H9 (cell line): ENCODE measurements at regions not wholly inside any gene's neighbourhood (a gene's known extent, or its start where the extent isn't known, plus 50 kb on each side); places are given as distances from the start of the nearest gene placed in this dataset.
A peak's percentile ranks its signal among the peaks of the same experiment; 100 is the strongest.

ENCODE experiments used
- DNase-seq: peaks from one replicate; pipeline ENCODE4 v3.0.0-alpha.2; 2017
- H2AFZ ChIP-seq: one replicate; pipeline ENCODE4 v1.6.1; 2013; ENCODE audit warnings: mild to moderate bottlenecking, low read length, control low read depth, moderate library complexity
- H2AK5ac ChIP-seq: 2 replicates; pipeline ENCODE4 v1.6.1; 2013; ENCODE audit warnings: low read length, control low read depth, mixed read lengths; ENCODE audit not compliant: insufficient read length
- H2BK120ac ChIP-seq: one replicate; pipeline ENCODE4 v1.6.1; 2013; ENCODE audit warnings: low read depth, mild to moderate bottlenecking, low read length, control low read depth, inconsistent platforms; ENCODE audit not compliant: poor library complexity, severe bottlenecking
- H2BK12ac ChIP-seq: 2 replicates; pipeline ENCODE4 v1.6.1; 2013; ENCODE audit warnings: low read length, control low read depth, mixed read lengths, low read depth; ENCODE audit not compliant: insufficient read length
- H2BK15ac ChIP-seq: 2 replicates; pipeline ENCODE4 v1.6.1; 2013; ENCODE audit warnings: low read depth, low read length, control low read depth
- H2BK20ac ChIP-seq: one replicate; pipeline ENCODE4 v1.6.1; 2013; ENCODE audit warnings: low read depth, mild to moderate bottlenecking, low read length, control low read depth, inconsistent platforms; ENCODE audit not compliant: poor library complexity, severe bottlenecking
- H2BK5ac ChIP-seq: 2 replicates; pipeline ENCODE4 v1.6.1; 2013; ENCODE audit warnings: low read length, control low read depth, mixed read lengths; ENCODE audit not compliant: insufficient read length
- H3K14ac ChIP-seq: 2 replicates; pipeline ENCODE4 v1.6.1; 2013; ENCODE audit warnings: low read length, control low read depth; ENCODE audit not compliant: insufficient read depth
- H3K18ac ChIP-seq: 2 replicates; pipeline ENCODE4 v1.6.1; 2013; ENCODE audit warnings: low read depth, mild to moderate bottlenecking, mixed read lengths, low read length, control low read depth; ENCODE audit not compliant: insufficient read length
- H3K23ac ChIP-seq: 2 replicates; pipeline ENCODE4 v1.6.1; 2013; ENCODE audit warnings: low read length, control low read depth, mixed read lengths, low read depth; ENCODE audit not compliant: insufficient read length
- H3K23me2 ChIP-seq: 2 replicates; pipeline ENCODE4 v1.6.1; 2013; ENCODE audit warnings: low read depth, mild to moderate bottlenecking, mixed read lengths, low read length, control low read depth; ENCODE audit not compliant: insufficient read length, poor library complexity, severe bottlenecking
- H3K27ac ChIP-seq: 2 replicates; pipeline ENCODE4 v1.5.1; 2013; ENCODE audit warnings: low read length, control low read depth, mixed read lengths, low read depth; ENCODE audit not compliant: insufficient read length
- H3K27me3 ChIP-seq: 2 replicates; pipeline ENCODE4 v1.6.1; 2013; ENCODE audit warnings: low read length, control low read depth, inconsistent platforms; ENCODE audit not compliant: insufficient read depth
- H3K4ac ChIP-seq: 2 replicates; pipeline ENCODE4 v1.6.1; 2013; ENCODE audit warnings: low read depth, mild to moderate bottlenecking, control low read depth, inconsistent platforms, low read length, moderate library complexity
- H3K4me1 ChIP-seq: 2 replicates; pipeline ENCODE4 v1.6.1; 2013; ENCODE audit warnings: low read length, control low read depth, inconsistent platforms; ENCODE audit not compliant: insufficient read depth
- H3K4me2 ChIP-seq: 2 replicates; pipeline ENCODE4 v1.6.1; 2013; ENCODE audit warnings: low read length, control low read depth, mixed read lengths; ENCODE audit not compliant: insufficient read length, insufficient read depth
- H3K56ac ChIP-seq: 2 replicates; pipeline ENCODE4 v1.6.1; 2013; ENCODE audit warnings: low read depth, mild to moderate bottlenecking, mixed read lengths, low read length, control low read depth; ENCODE audit not compliant: insufficient read length
- H3K79me1 ChIP-seq: 2 replicates; pipeline ENCODE4 v1.6.1; 2013; ENCODE audit warnings: low read depth, mild to moderate bottlenecking, moderate library complexity, low read length, control low read depth, inconsistent platforms; ENCODE audit not compliant: insufficient read depth, poor library complexity, severe bottlenecking
- H3K79me2 ChIP-seq: 2 replicates; pipeline ENCODE4 v1.6.1; 2013; ENCODE audit warnings: low read length, control low read depth, inconsistent platforms; ENCODE audit not compliant: insufficient read depth
- H3K9ac ChIP-seq: 2 replicates; pipeline ENCODE4 v1.6.1; 2013; ENCODE audit warnings: low read length, control low read depth, mixed read lengths; ENCODE audit not compliant: insufficient read length; ENCODE audit errors: extremely low read depth
- H3K9me3 ChIP-seq: one replicate; pipeline ENCODE4 v1.6.1; 2013; ENCODE audit warnings: low read depth, low read length, inconsistent platforms; ENCODE audit not compliant: control insufficient read depth
- H3T11ph ChIP-seq: one replicate; pipeline ENCODE4 v1.6.1; 2013; ENCODE audit warnings: mild to moderate bottlenecking, low read length, control low read depth, inconsistent platforms
- H4K20me1 ChIP-seq: one replicate; pipeline ENCODE4 v1.6.1; 2013; ENCODE audit not compliant: control insufficient read depth, insufficient read length, insufficient read depth
- H4K5ac ChIP-seq: 2 replicates; pipeline ENCODE4 v1.6.1; 2013; ENCODE audit warnings: low read depth, mild to moderate bottlenecking, mixed read lengths, low read length, control low read depth; ENCODE audit not compliant: insufficient read length
- H4K8ac ChIP-seq: replicated peaks from 2 replicates; pipeline ENCODE4 v1.6.1; 2013; ENCODE audit warnings: low read length, control low read depth, mixed read lengths, low read depth; ENCODE audit not compliant: insufficient read length
- H4K91ac ChIP-seq: 2 replicates; pipeline ENCODE4 v1.6.1; 2013; ENCODE audit warnings: low read depth, mild to moderate bottlenecking, moderate library complexity, mixed read lengths, low read length, control low read depth; ENCODE audit not compliant: insufficient read length
- H3K27ac Mint-ChIP-seq, 3 experiments: 2 replicates in 2 of 3; 3 replicates in 1 of 3; pipeline ENCODE4 v1.8.0; 2020 to 2021; ENCODE audit warnings: mixed read lengths in 3 of 3, mild to moderate bottlenecking in 1 of 3, moderate library complexity in 1 of 3
- H3K27me3 Mint-ChIP-seq: 2 replicates; pipeline ENCODE4 v1.8.0; 2021; ENCODE audit warnings: low read depth, mild to moderate bottlenecking, moderate library complexity, mixed read lengths
- H3K36me3 Mint-ChIP-seq, 3 experiments: 2 replicates in 2 of 3; 3 replicates in 1 of 3; pipeline ENCODE4 v1.8.0; 2020 to 2021; ENCODE audit warnings: low read depth in 3 of 3, mixed read lengths in 3 of 3; ENCODE audit not compliant: insufficient read depth in 1 of 3
- H3K4me1 Mint-ChIP-seq, 2 experiments: 2 replicates each; pipeline ENCODE4 v1.8.0; 2020; ENCODE audit warnings: mixed read lengths in 2 of 2
- H3K4me3 Mint-ChIP-seq, 2 experiments: 2 replicates in 1 of 2; 3 replicates in 1 of 2; pipeline ENCODE4 v1.8.0; 2020 to 2021; ENCODE audit warnings: mild to moderate bottlenecking in 2 of 2, mixed read lengths in 2 of 2, moderate library complexity in 1 of 2
- H3K9me3 Mint-ChIP-seq, 2 experiments: 2 replicates in 1 of 2; 3 replicates in 1 of 2; pipeline ENCODE4 v1.8.0; 2020; ENCODE audit warnings: mild to moderate bottlenecking in 2 of 2, mixed read lengths in 2 of 2, moderate library complexity in 1 of 2
- CTCF ChIP-seq: fragments of 200-600 bp; sonication (generic); conservative IDR thresholded peaks from 3 replicates; pipeline ENCODE4 v1.8.0; 2021; ENCODE audit warnings: antibody characterized with exemption, mild to moderate bottlenecking
- WGBS: extraction: QIAGEN DNeasy Blood & Tissue Kit; methylation state at CpG from one replicate; pipeline ENCODE4 v1.1.7; 2013; ENCODE audit warnings: missing lambda C conversion rate, low lambda C conversion rate, mixed read lengths; ENCODE audit not compliant: insufficient read length; ENCODE audit errors: extremely low coverage; 5-methylcytosine and 5-hydroxymethylcytosine counted together

- no peak overlapping the region for H2BK5ac ChIP-seq
- no peaks in the 10 kb centered on the region for H3K79me2 ChIP-seq
- Mint-ChIP-seq H3K9me3 (peaks cover 0 to 2% of the 10 kb centered on the region in 2 experiments; a peak in 2 of 5 replicates), H3K4me3 (no peak overlapping the region), H3K27ac (no peak overlapping the region), H3K36me3 (no peaks in the 10 kb centered on the region; a peak in 1 of 7 replicates), H3K4me1 (peaks cover 4% of the 10 kb centered on the region in 2 experiments), H3K27me3 (no peaks in the 10 kb centered on the region; the same call in 1 of the 2 replicates)
- no peak overlapping the region for H2BK12ac ChIP-seq
- no peak overlapping the region for H2BK20ac ChIP-seq
- H4K20me1 ChIP-seq, result no peaks in the 10 kb centered on the region
- no peaks in the 10 kb centered on the region for H3K27me3 ChIP-seq
- H3K79me1 ChIP-seq, result no peaks in the 10 kb centered on the region
- H3K4ac ChIP-seq, result no peak overlapping the region
- H4K91ac ChIP-seq, result no peak overlapping the region
- no peak overlapping the region for H2BK120ac ChIP-seq
- WGBS, result no CpG with 5 or more reads among the region's 5 CpGs
- no peak overlapping the region for H3K14ac ChIP-seq
- H2BK15ac ChIP-seq, result no peak overlapping the region
- H3K23ac ChIP-seq, result no peak overlapping the region
- H3K18ac ChIP-seq, result no peak overlapping the region
- no peaks in the 10 kb centered on the region for H3K23me2 ChIP-seq
- no peak overlapping the region for H3T11ph ChIP-seq
- no peak overlapping the region for H3K4me2 ChIP-seq
- no peak overlapping the region for H3K56ac ChIP-seq
- H3K4me1 ChIP-seq, result no peaks in the 10 kb centered on the region
- peak; percentile 71 for DNase-seq
- no peaks in the 10 kb centered on the region for H3K9me3 ChIP-seq
- no peak overlapping the region for H4K5ac ChIP-seq
- TF ChIP-seq CTCF, result peak; percentile 75
- H3K9ac ChIP-seq, result no peak overlapping the region
- no peak overlapping the region for H2AFZ ChIP-seq
- no peak overlapping the region for H3K27ac ChIP-seq
- H2AK5ac ChIP-seq, result no peak overlapping the region
- no peak overlapping the region for H4K8ac ChIP-seq
Measured at GRCh38 chr10:63976538-63976937, 455.3 kb downstream of the REEP3 start.
